Kidney (tissue), 13 donors: ENCODE measurements at regions not wholly inside any gene's neighbourhood (a gene's known extent, or its start where the extent isn't known, plus 50 kb on each side); places are given as distances from the start of the nearest gene placed in this dataset.

Experiments
- DNase-seq, 5 donors: peaks; one replicate each; pipeline ENCODE4 v3.0.0-alpha.2; 2013 to 2020
- FAIRE-seq: peaks from 2 replicates; lab custom pipeline; 2012; peaks lifted over from hg19 to GRCh38; lab: Jason Lieb, UNC
- H3K27ac ChIP-seq, 2 donors: one replicate each; pipeline ENCODE4 v1.7.0; 2013; ENCODE audit warnings: low read depth in 2 of 2, low read length in 2 of 2, inconsistent platforms in 1 of 2
- H3K27me3 ChIP-seq: one replicate; pipeline ENCODE4 v1.7.1; 2013; ENCODE audit warnings: low read length, inconsistent platforms; ENCODE audit not compliant: control insufficient read depth, insufficient read depth
- H3K36me3 ChIP-seq, 3 donors: one replicate each; pipeline versions ENCODE4 v1.7.0 to v1.7.1; 2013; ENCODE audit warnings: low read length in 3 of 3, control low read depth in 1 of 3, inconsistent platforms in 1 of 3; ENCODE audit not compliant: insufficient read depth in 3 of 3, control insufficient read depth in 2 of 3
- H3K4me1 ChIP-seq, 3 donors: one replicate each; pipeline versions ENCODE4 v1.7.0 to v1.7.1; 2013; ENCODE audit warnings: low read length in 3 of 3, inconsistent platforms in 1 of 3, low read depth in 1 of 3; ENCODE audit not compliant: control insufficient read depth in 2 of 3, insufficient read depth in 2 of 3
- H3K4me3 ChIP-seq, 3 donors: one replicate each; pipeline versions ENCODE4 v1.7.0 to v1.8.1; 2013; ENCODE audit warnings: low read length in 3 of 3, control low read depth in 1 of 3, inconsistent platforms in 1 of 3
- H3K9ac ChIP-seq, 3 donors: one replicate each; pipeline versions ENCODE4 v1.7.0 to v1.7.1; 2013; ENCODE audit warnings: low read length in 3 of 3, control low read depth in 1 of 3, inconsistent platforms in 1 of 3
- H3K9me3 ChIP-seq, 3 donors: one replicate each; pipeline versions ENCODE4 v1.7.0 to v1.7.1; 2013; ENCODE audit warnings: low read length in 3 of 3, control low read depth in 1 of 3, inconsistent platforms in 1 of 3; ENCODE audit not compliant: control insufficient read depth in 2 of 3, insufficient read depth in 1 of 3
- CTCF ChIP-seq: IDR thresholded peaks from 3 replicates; pipeline ENCODE4 v1.5.1; 2012; ENCODE audit warnings: mild to moderate bottlenecking, moderate library complexity, borderline replicate concordance; ENCODE audit not compliant: insufficient read depth; ENCODE audit errors: extremely low read depth
- intact Hi-C: fragments of 100-400 bp; cut with DNase I; formaldehyde crosslinking; loops from one replicate; pipeline ENCODE4 v1.11.1; 2022
- donor health status: control.
- donor health status: control.
- donor health status: control.
- donor health status: control.
- donor health status: control.
- donor health status: DM: yes; HTN: yes; CAD: no.
- donor health status: Normal renal cell carcinoma (clear cell type).

GRCh38 chr5:165231821-165232508 is 1726.5 kb downstream of the MAT2B start:
- H3K27me3 ChIP-seq: no peaks in the 10 kb centered on the region
- FAIRE-seq (no peak), DNase-seq (no peak)
- H3K36me3 ChIP-seq: no peaks in the 10 kb centered on the region
- intact Hi-C loops: no loop called here
- no peak overlapping the region for H3K4me3 ChIP-seq
- H3K9ac ChIP-seq: no peak overlapping the region
- H3K27ac ChIP-seq: no peak overlapping the region
- no peak for TF ChIP-seq CTCF
- no peaks in the 10 kb centered on the region for H3K9me3 ChIP-seq
- H3K4me1 ChIP-seq: no peaks in the 10 kb centered on the region

DNA sequence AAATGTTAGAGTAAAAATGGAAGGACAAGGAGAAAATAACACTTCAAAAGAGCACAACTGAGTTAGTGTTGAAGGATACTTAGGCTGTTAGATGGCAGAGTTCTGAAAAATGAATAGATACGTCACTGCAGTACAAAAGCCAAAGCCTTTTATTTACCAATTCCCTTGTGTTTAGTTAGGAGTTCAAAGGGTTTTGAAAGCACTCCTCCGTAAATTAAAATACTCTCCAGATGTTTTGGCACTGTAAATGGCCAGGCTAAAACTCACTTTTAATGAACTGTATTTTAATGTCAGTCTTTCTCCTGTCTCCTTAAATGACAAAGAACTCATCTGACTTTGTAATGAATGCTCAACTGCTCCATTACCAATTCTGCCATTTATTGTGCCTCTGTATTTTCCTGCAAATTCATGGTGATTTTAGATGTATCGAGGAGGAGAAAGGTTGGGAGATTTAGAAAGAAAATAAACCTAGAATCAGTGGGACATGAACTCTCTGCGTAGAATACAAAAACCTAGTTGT is 1727.2 kb downstream of the MAT2B start:
- intact Hi-C loops: no loop called here
- no peaks in the 10 kb centered on the region for H3K36me3 ChIP-seq
- DNase-seq: no peak

DNA sequence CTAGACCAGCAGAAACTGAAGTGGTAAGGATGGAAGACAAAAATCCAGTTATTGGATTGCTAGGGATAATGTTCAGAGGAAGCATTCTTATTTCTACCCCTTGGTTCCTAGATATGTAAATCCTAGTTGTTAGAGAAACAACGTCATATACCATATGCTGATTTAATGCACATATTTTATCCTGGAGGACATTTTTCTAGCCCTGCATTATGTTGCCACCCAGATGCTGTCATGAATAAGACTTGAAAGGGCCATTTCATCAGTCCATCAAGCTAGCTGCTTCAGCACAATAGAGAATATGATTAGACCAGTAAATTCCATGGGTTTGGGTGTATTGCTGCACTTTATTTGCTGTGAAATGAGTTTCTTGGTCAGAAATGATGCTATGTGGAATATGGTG is 1736.4 kb downstream of the MAT2B start:
- Histone ChIP-seq H3K9ac (no peak overlapping the region), H3K36me3 (no peaks in the 10 kb centered on the region), H3K9me3 (no peaks in the 10 kb centered on the region), H3K27me3 (no peaks in the 10 kb centered on the region), H3K27ac (no peak overlapping the region), H3K4me1 (no peaks in the 10 kb centered on the region), H3K4me3 (no peak overlapping the region)
- DNase-seq (no peak), FAIRE-seq (no peak)
- intact Hi-C loops: no loop called here
- no peak for TF ChIP-seq CTCF

More for the DNA sequence above, 1727.2 kb downstream of the MAT2B start:
- Histone ChIP-seq H3K9me3 (no peaks in the 10 kb centered on the region), H3K27me3 (no peaks in the 10 kb centered on the region), H3K27ac (no peak overlapping the region), H3K4me3 (no peak overlapping the region), H3K4me1 (no peaks in the 10 kb centered on the region), H3K9ac (no peak overlapping the region)
- no peak for FAIRE-seq
- TF ChIP-seq CTCF: no peak
